KOPT-K1 (cell line): ENCODE measurements at regions not wholly inside any gene's neighbourhood (a gene's known extent, or its start where the extent isn't known, plus 50 kb on each side); places are given as distances from the start of the nearest gene placed in this dataset.

Experiments used
- H3K27ac ChIP-seq: fragments of 200-600 bp; sonication (generic); 2 replicates; pipeline ENCODE4 v1.5.1; 2016; ENCODE audit warnings: antibody characterized with exemption, mild to moderate bottlenecking, low read depth, low read length; ENCODE audit not compliant: poor library complexity, severe bottlenecking
- H3K36me3 ChIP-seq: fragments of 200-600 bp; sonication (generic); 2 replicates; pipeline ENCODE4 v1.5.1; 2017; ENCODE audit warnings: antibody characterized with exemption, mild to moderate bottlenecking, low read length, moderate library complexity; ENCODE audit not compliant: insufficient read depth
- H3K9me3 ChIP-seq: fragments of 200-600 bp; sonication (generic); 2 replicates; pipeline ENCODE4 v1.5.1; 2017; ENCODE audit warnings: antibody characterized with exemption, low read length, mild to moderate bottlenecking; ENCODE audit not compliant: insufficient read depth, poor library complexity, severe bottlenecking

DNA sequence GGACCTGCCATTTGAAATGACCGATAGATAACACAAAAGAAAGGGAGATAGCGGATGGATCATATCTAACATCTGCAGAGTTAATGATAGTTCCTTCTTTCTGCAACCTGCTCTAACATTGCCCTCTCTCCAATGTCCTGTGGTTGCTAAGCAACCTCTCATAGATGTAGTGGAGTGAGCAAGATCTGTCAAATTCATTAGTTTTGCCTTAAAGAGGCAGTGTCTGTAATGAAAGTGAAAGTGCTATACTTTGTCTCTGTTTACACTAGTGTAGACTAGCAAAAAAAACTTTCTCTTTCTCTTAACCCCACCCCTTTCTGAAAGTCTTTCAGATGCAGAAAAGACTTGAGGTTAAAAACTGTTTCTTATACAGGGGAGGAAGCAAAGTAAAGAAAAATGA is 1196.9 kb downstream of the SORCS3 start:
- Histone ChIP-seq H3K9me3 (no peaks in the 10 kb centered on the region), H3K27ac (peak overlapping the region; percentile 17), H3K36me3 (no peaks in the 10 kb centered on the region)

GRCh38 chr10:105834261-105835059 is 1193.4 kb downstream of the SORCS3 start:
- H3K36me3 ChIP-seq = no peaks in the 10 kb centered on the region

GRCh38 chr10:105827133-105827532 is 1186.0 kb downstream of the SORCS3 start:
- no peaks in the 10 kb centered on the region for H3K36me3 ChIP-seq
- no peaks in the 10 kb centered on the region for H3K9me3 ChIP-seq
- no peak overlapping the region for H3K27ac ChIP-seq

More at GRCh38 chr10:105834261-105835059, 1193.4 kb downstream of the SORCS3 start:
- no peaks in the 10 kb centered on the region for H3K9me3 ChIP-seq
- H3K27ac ChIP-seq = no peak overlapping the region

- Histone ChIP-seq H3K36me3 (no peaks in the 10 kb centered on the region), H3K9me3 (no peaks in the 10 kb centered on the region), H3K27ac (no peak overlapping the region)
Measured at GRCh38 chr10:105807935-105808587, 1167.0 kb downstream of the SORCS3 start.

GRCh38 chr10:105803206-105803605 is 1162.1 kb downstream of the SORCS3 start:
- Histone ChIP-seq H3K27ac (no peak overlapping the region), H3K9me3 (no peaks in the 10 kb centered on the region), H3K36me3 (no peaks in the 10 kb centered on the region)

- H3K36me3 ChIP-seq = no peaks in the 10 kb centered on the region
- H3K9me3 ChIP-seq = no peaks in the 10 kb centered on the region
- H3K27ac ChIP-seq = no peak overlapping the region
Measured at GRCh38 chr10:105800641-105801040, 1159.6 kb downstream of the SORCS3 start.

DNA sequence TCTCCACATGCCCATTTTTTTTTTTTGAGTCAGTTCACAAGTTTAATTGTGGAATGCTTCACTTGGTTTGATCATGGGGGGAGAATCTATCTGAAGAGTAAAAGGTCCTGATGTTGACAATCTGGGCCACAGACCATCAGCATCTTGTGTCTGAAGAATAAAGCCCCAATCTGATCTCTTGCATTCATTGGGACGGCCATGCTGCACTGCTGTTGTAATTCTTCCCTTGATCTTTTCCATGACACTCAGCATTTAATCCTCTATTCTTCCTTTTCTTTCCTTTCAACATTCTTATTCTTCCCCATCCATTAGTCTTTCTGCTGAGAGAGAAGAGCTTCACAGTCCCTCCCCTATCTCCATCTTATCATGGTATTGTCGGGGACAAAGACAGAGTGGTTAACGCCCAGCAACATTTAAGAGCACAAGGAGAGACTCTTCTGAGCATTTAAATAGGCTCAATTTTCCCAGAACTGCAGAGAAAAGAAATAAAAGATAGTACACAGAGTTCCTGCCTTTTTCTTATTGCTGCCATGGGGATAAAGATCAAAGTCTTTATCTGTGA is 1157.3 kb downstream of the SORCS3 start:
- Histone ChIP-seq H3K9me3 (no peaks in the 10 kb centered on the region), H3K36me3 (no peaks in the 10 kb centered on the region), H3K27ac (no peak overlapping the region)

DNA sequence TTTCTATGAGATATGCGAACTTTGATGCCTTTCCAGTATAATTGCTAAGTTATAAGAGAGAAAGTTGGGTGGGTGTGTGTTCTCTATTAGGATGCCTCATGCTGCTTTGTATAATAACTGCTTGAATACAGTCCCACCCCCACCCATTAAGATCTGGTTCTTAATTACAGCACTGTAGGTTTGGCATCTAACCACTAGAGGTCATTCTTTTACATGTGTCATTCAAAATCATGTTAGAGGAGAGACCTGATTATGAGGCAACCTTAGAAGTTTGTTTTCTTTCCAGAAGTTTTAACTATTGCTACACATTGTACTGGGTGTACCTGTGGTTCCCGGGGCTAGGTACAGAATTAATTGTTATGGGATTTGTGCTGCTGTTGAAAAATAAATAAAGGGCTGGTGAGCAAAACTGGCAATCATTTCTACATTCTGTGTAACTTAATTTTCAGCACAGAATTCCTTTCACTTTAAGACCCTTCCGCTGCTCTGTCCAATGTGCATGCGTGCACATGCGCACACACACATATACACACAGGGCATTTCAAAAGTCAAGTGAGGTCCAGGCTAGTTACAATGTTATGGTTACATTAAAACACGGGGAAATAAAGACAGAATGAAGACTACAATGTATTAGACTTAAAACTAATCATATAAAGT is 1156.3 kb downstream of the SORCS3 start:
- H3K36me3 ChIP-seq = no peaks in the 10 kb centered on the region
- no peak overlapping the region for H3K27ac ChIP-seq
- H3K9me3 ChIP-seq = no peaks in the 10 kb centered on the region

GRCh38 chr10:105793071-105793470 is 1152.0 kb downstream of the SORCS3 start:
- no peaks in the 10 kb centered on the region for H3K9me3 ChIP-seq
- H3K27ac ChIP-seq = no peak overlapping the region
- no peaks in the 10 kb centered on the region for H3K36me3 ChIP-seq

DNA sequence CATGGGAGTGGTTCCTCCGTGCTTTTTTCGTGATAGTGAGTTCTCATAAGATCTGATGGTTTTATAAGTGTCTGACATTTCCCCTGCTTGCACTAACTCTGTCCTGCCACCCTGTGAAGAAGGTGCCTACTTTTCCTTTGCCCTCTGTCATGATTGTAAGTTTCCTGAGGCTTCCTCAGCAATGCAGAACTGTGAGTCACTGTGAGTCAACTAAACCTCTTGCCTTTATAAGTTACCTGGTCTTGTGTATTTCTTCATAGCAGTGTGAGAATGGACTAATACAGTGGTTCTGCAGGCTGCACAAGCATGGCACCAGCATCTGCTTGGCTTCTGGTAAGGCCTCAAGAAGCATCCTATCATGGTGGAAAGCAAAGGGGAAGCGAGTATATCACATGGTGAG is 1144.6 kb downstream of the SORCS3 start:
- H3K27ac ChIP-seq = no peak overlapping the region
- H3K36me3 ChIP-seq = no peaks in the 10 kb centered on the region
- H3K9me3 ChIP-seq = no peaks in the 10 kb centered on the region

DNA sequence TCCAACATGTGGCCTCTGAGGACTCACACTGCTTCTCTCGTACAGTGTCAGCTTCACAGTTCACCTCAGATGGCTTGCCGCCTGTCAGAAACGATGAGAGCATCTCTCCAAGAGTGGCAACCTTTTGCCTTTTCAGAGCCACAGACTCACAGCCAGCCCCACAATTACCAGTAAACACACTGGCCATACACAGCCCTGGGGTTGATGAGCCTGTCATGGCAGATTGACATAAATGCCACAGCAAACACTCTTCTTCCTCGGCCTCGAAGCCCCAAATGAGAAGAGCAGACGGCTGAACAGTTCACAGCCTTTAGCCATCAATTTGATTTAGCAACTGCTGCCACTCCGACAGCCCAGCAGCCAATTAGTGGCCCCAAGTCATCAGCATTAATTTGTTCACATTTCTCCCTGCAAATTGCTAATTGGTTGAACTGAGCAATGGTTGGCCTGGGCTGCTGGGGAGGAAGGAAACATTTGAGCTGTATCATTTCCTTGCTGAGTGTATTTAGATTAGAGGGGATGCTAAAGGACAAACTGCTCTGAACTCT is 1142.9 kb downstream of the SORCS3 start:
- Histone ChIP-seq H3K27ac (no peak overlapping the region), H3K9me3 (no peaks in the 10 kb centered on the region)

GRCh38 chr10:105774881-105775280 is 1133.8 kb downstream of the SORCS3 start:
- Histone ChIP-seq H3K9me3 (no peaks in the 10 kb centered on the region), H3K36me3 (no peaks in the 10 kb centered on the region)

More for the DNA sequence above, 1142.9 kb downstream of the SORCS3 start:
- H3K36me3 ChIP-seq = no peaks in the 10 kb centered on the region

DNA sequence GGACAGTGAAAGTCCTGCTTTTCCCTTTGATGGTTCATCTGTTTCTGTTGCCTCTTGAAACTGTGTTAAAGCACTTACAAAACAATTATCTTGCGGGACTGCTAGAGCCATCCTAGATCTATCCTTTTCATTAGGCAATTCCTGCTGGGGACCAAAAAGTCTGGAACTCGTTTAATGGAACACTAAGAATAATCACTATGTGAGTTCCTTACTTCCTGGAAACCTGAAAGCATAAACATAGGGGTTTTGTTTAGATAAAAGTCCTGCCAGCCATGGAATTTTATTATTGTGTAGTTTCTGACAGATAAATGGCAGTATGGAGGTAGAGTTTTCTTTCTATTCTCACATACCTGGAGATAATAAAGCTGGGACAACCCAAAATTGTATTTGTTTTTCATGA is 1133.3 kb downstream of the SORCS3 start:
- H3K27ac ChIP-seq = no peak overlapping the region
- no peaks in the 10 kb centered on the region for H3K36me3 ChIP-seq
- H3K9me3 ChIP-seq = no peaks in the 10 kb centered on the region

More at GRCh38 chr10:105774881-105775280, 1133.8 kb downstream of the SORCS3 start:
- no peak overlapping the region for H3K27ac ChIP-seq

- Histone ChIP-seq H3K27ac (no peak overlapping the region), H3K9me3 (no peaks in the 10 kb centered on the region), H3K36me3 (no peaks in the 10 kb centered on the region)
Measured at GRCh38 chr10:105770524-105771212, 1129.6 kb downstream of the SORCS3 start.
